Thoracic aorta (tissue), 2 donors: ENCODE measurements at regions not wholly inside any gene's neighbourhood (a gene's known extent, or its start where the extent isn't known, plus 50 kb on each side); places are given as distances from the start of the nearest gene placed in this dataset.

Source experiments
- ATAC-seq: fragments of 150-250 bp; one replicate; pipeline ENCODE4 v1.8.0; 2017; ENCODE audit warnings: low read depth; ENCODE audit not compliant: insufficient number of reproducible peaks, low FRiP score
- DNase-seq: peaks from one replicate; pipeline ENCODE4 v3.0.0-alpha.2; 2020; ENCODE audit warnings: low spot score
- H3K27ac ChIP-seq, 2 donors: fragments of 200-600 bp; sonication (generic); 1 replicate in 1 of 2; 2 replicates in 1 of 2; pipeline ENCODE4 v1.5.1; 2016; ENCODE audit warnings: mild to moderate bottlenecking in 2 of 2, moderate library complexity in 2 of 2
- H3K27me3 ChIP-seq: fragments of 200-600 bp; sonication (generic); replicated peaks from 2 replicates; pipeline ENCODE4 v1.6.0; 2016; ENCODE audit warnings: mild to moderate bottlenecking; ENCODE audit not compliant: insufficient read depth
- H3K36me3 ChIP-seq: fragments of 200-600 bp; sonication (generic); one replicate; pipeline ENCODE4 v1.5.1; 2016
- H3K4me1 ChIP-seq, 2 donors: fragments of 200-600 bp; sonication (generic); 1 replicate in 1 of 2; 2 replicates in 1 of 2; pipeline versions ENCODE4 v1.5.1 to v1.6.0; 2016; ENCODE audit warnings: low read depth in 2 of 2, mild to moderate bottlenecking in 1 of 2; ENCODE audit not compliant: control insufficient read depth in 1 of 2
- H3K4me3 ChIP-seq: fragments of 200-600 bp; sonication (generic); 2 replicates; pipeline ENCODE4 v1.5.1; 2016; ENCODE audit warnings: mild to moderate bottlenecking
- H3K9me3 ChIP-seq: fragments of 200-600 bp; sonication (generic); 2 replicates; pipeline ENCODE4 v1.5.1; 2016
- TF ChIP-seq, protein P1 (sequence below): fragments of 200-600 bp; sonication (generic); IDR thresholded peaks from one replicate; pipeline ENCODE4 v1.5.1; 2019; ENCODE audit warnings: antibody characterized with exemption

DNA sequence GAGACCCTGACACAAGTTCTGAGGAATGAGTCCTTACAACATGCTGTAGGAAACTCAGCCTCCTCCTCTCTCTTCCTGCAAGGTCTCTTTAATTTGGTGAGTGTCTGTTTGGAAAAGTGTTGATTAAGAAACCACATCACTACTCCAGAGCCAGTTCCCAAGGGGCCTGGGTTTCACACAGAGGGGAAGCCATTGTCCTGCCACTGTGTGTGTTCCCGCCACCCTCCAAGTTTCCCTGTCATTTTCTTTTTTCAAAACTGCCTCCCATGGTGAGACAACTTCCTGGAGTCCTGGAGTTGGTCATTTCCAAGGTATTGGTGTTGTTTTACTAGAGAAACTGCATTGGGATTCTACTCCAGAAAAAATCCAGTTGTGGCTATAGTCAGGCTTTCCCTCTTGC is 232.0 kb upstream of the PARD3B start:
- DNase-seq (no peak), ATAC-seq (no peak)
- H3K9me3 ChIP-seq: no peaks in the 10 kb centered on the region
- H3K4me1 ChIP-seq: peaks cover 0 to 3% of the 10 kb centered on the region in 2 donors
- H3K36me3 ChIP-seq: no peaks in the 10 kb centered on the region
- TF ChIP-seq, protein P1, sequence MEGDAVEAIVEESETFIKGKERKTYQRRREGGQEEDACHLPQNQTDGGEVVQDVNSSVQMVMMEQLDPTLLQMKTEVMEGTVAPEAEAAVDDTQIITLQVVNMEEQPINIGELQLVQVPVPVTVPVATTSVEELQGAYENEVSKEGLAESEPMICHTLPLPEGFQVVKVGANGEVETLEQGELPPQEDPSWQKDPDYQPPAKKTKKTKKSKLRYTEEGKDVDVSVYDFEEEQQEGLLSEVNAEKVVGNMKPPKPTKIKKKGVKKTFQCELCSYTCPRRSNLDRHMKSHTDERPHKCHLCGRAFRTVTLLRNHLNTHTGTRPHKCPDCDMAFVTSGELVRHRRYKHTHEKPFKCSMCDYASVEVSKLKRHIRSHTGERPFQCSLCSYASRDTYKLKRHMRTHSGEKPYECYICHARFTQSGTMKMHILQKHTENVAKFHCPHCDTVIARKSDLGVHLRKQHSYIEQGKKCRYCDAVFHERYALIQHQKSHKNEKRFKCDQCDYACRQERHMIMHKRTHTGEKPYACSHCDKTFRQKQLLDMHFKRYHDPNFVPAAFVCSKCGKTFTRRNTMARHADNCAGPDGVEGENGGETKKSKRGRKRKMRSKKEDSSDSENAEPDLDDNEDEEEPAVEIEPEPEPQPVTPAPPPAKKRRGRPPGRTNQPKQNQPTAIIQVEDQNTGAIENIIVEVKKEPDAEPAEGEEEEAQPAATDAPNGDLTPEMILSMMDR: no peak
- H3K27me3 ChIP-seq: no peaks in the 10 kb centered on the region
- H3K27ac ChIP-seq: no peak overlapping the region
- H3K4me3 ChIP-seq: no peak overlapping the region

DNA sequence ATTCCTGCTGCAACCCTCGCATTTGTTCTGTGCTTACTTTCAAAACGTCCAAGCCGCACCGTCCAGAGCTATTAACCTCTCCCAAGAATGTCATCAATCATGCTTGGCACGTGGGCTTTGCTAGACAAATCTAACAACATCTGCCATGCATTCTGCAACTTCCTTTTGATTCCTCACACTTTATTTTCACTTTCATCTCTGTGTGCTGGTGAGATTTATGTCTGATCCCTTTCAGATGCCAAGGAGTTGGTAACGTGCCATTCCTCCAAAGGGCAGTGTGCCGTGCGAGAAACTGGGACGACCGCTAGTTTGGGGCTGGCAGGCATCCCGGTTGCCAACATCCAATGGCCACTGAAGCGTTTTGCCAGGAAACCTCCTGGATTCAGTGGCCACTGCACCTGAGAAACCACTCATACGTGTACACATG is 230.0 kb upstream of the PARD3B start:
- H3K27me3 ChIP-seq: no peaks in the 10 kb centered on the region
- no peaks in the 10 kb centered on the region for H3K9me3 ChIP-seq
- ATAC-seq: no peak
- H3K36me3 ChIP-seq: no peaks in the 10 kb centered on the region
- peaks cover 0 to 3% of the 10 kb centered on the region in 2 donors for H3K4me1 ChIP-seq
- H3K27ac ChIP-seq: no peak overlapping the region
- DNase-seq: no peak
- TF ChIP-seq, protein P1: no peak
- peak overlapping the region; percentile 66 for H3K4me3 ChIP-seq

DNA sequence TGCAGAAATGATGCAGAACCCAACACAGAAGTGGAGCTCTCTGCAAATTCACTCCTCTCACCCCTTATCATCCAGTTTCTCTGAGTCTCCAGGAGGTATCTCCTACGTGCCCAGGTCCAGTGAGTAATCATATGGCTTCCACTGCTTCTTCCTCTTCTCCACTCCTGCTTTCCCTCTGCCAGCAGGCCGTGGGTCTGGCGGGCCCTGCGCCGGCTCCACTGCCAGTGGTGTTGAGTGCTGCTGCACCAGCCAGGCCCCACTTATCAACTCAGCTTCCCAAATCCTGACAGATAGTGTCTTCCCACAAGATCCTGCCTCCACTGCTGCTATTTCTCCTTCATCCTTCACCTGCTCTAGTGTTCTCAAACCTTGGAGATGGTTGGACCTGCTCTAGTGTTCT is 227.6 kb upstream of the PARD3B start:
- Histone ChIP-seq H3K4me1 (peaks cover 6 to 7% of the 10 kb centered on the region in 2 donors), H3K27me3 (no peaks in the 10 kb centered on the region), H3K36me3 (no peaks in the 10 kb centered on the region), H3K27ac (no peak overlapping the region), H3K4me3 (no peak overlapping the region), H3K9me3 (no peaks in the 10 kb centered on the region)
- no peak for DNase-seq
- ATAC-seq: no peak
- TF ChIP-seq, protein P1: no peak

DNA sequence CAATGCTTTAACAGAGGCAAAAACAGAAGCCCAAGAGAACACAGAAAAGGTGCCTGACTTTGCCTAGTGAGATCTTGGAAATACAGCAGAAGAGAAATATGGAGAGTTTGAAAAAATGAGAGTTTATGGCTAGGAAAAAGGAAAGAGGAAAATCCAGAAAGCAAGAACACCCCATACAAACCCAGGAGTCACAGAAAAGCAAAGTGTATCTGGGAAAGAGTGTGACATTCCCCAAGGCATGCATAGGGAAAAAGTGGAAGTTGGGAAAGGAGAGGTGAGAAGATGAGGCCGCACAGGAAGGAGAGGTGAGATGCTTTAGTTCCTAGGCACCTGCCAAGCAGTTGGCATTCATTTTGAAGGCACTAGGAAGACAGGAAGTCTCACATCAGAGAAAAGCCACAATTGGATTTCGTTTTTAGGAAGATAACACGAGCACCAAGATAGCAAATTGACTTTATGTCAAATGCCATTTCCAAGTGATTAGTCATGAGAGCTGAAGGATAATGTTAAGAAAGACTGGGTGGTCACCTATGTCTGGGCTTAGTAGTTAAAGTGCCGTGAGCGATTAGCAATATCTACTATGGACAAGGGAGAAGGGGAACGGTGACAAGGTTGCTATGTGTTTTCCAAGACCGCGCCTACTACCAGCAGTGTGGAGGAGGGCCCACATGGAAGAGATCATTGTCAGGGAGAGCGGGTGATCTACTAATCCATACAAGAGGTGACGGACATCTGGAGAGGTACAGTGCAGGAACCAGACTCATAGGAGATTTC is 224.1 kb upstream of the PARD3B start:
- H3K27ac ChIP-seq: no peak overlapping the region
- H3K36me3 ChIP-seq: no peaks in the 10 kb centered on the region
- H3K27me3 ChIP-seq: no peaks in the 10 kb centered on the region
- TF ChIP-seq, protein P1: no peak
- ATAC-seq: no peak
- no peaks in the 10 kb centered on the region for H3K9me3 ChIP-seq
- DNase-seq: no peak
- no peak overlapping the region for H3K4me3 ChIP-seq
- peaks cover 3 to 7% of the 10 kb centered on the region in 2 donors for H3K4me1 ChIP-seq

DNA sequence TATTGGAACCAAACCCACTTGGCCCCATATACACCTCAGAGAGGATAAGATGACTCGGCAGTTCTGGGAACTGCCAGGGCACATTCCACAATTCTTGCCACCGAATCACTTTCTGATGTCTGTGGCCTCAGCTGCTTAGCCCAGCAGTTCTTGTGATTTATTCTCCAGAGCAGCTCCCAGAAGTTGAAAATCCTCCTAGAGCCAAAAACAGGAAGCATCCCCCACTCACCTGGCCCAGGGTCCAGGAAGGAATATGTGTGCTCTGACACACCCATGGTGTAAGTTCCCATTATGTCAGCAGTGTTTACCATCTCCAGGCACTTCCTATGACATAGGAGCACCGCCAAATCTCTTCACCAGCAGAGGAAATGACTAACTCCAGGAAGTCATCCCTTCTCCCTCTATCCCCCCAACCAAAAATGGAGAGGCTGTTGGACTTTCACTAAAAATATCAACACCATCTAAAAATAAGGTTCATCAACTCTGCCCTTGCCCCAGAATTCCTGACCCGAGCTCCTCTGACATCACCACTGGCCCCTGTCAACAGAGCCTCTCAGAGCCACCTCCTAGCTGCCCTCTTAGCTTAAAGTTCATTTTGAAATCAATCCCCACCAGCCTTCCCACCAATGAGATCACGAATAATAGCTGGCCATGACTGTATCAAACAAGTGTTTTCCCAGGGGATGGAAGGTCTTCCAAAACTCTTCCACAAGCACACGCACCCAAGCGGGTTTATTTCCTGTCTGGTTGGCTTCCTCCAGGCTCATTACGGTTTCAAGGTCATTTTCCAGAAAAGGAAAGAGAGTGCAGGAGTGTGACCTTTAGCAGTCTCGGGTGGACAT is 223.1 kb upstream of the PARD3B start:
- no peak for DNase-seq

More for the DNA sequence above, 223.1 kb upstream of the PARD3B start:
- no peaks in the 10 kb centered on the region for H3K36me3 ChIP-seq
- no peaks in the 10 kb centered on the region for H3K27me3 ChIP-seq
- H3K4me1 ChIP-seq: peaks cover 3 to 7% of the 10 kb centered on the region in 2 donors
- no peaks in the 10 kb centered on the region for H3K9me3 ChIP-seq
- no peak overlapping the region for H3K4me3 ChIP-seq
- H3K27ac ChIP-seq: no peak overlapping the region
- ATAC-seq: no peak
- TF ChIP-seq, protein P1: no peak
